ENCODE measurements at regions not wholly inside any gene's neighbourhood (a gene's known extent, or its start where the extent isn't known, plus 50 kb on each side); places are given as distances from the start of the nearest gene placed in this dataset.

- Histone ChIP-seq H3K4me2 (no peak overlapping the region), H3F3A (replicated peaks; ENCODE audit: low read depth) (no peaks in the 10 kb centered on the region), H3K79me2 (replicated peaks; ENCODE audit: insufficient read depth) (no peaks in the 10 kb centered on the region), H3K4me1 (ENCODE audit: insufficient read depth) (peaks cover 14% of the 10 kb centered on the region; the same call in 1 of the 2 replicates), H3K27me3 (ENCODE audit: insufficient read depth) (no peaks in the 10 kb centered on the region), H3K4me3 (no peak overlapping the region), H3K27ac (ENCODE audit: low read depth) (no peak overlapping the region), H3K36me3 (ENCODE audit: insufficient read depth) (no peaks in the 10 kb centered on the region), H2AFZ (no peak overlapping the region), H4K20me1 (replicated peaks; ENCODE audit: insufficient read depth) (no peaks in the 10 kb centered on the region), H3K9me2 (ENCODE audit: insufficient read depth) (no peaks in the 10 kb centered on the region)
- Mint-ChIP-seq H3K36me3 (ENCODE audit: low read depth) (no peaks in the 10 kb centered on the region), H3K9me3 (no peaks in the 10 kb centered on the region), H3K27me3 (ENCODE audit: insufficient read depth, low read depth, poor library complexity) (no peaks in the 10 kb centered on the region), H3K27ac (no peak overlapping the region), H3K4me1 (peaks cover 7% of the 10 kb centered on the region), H3K4me3 (no peak overlapping the region)
- TF ChIP-seq REST (IDR thresholded peaks at IDR 0.05; ENCODE audit: unreplicated experiment) (no peak), ZNF114 (CRISPR knock-in tag; IDR thresholded peaks at IDR 0.05) (no peak), CTCF (conservative IDR thresholded peaks at IDR 0.05; ENCODE audit: low read depth in 2 of 2) (no peak), EZH2 (IDR thresholded peaks at IDR 0.05; ENCODE audit: low read depth, unreplicated experiment) (no peak), STAT1 (IDR thresholded peaks at IDR 0.05; ENCODE audit: unreplicated experiment) (no peak), EZH2phosphoT487 (IDR thresholded peaks at IDR 0.05; ENCODE audit: unreplicated experiment) (no peak), JUNB (IDR thresholded peaks at IDR 0.05; ENCODE audit: unreplicated experiment) (no peak), NANOG (IDR thresholded peaks at IDR 0.05; ENCODE audit: borderline replicate concordance) (no peak), CREB1 (CRISPR knock-in tag; IDR thresholded peaks at IDR 0.05; ENCODE audit: low read depth) (no peak), POLR2AphosphoS5 (IDR thresholded peaks at IDR 0.05; ENCODE audit: low read depth) (no peak), ETS1 (IDR thresholded peaks at IDR 0.05) (no peak), ZNF462 (CRISPR knock-in tag; IDR thresholded peaks at IDR 0.05) (no peak), ZNF331 (CRISPR knock-in tag; IDR thresholded peaks at IDR 0.05; ENCODE audit: low read depth) (no peak)
- DNase-seq (ENCODE audit: low spot score) (no peak), ATAC-seq (no peak)
Observed at GRCh38 chr4:11598591-11598990, 169.9 kb upstream of the HS3ST1 start.
